HG03045 (cell line): ENCODE measurements at regions not wholly inside any gene's neighbourhood (a gene's known extent, or its start where the extent isn't known, plus 50 kb on each side); places are given as distances from the start of the nearest gene placed in this dataset.
A peak's percentile ranks its signal among the peaks of the same experiment; 100 is the strongest.
"Not testable (repeated sequence)": the region's sequence is repeated elsewhere in the genome, so short reads cannot be mapped to it uniquely, and the experiment has no call there.

Experiments
- ATAC-seq: cut with Tn5 transposase; IDR thresholded peaks from one replicate; pipeline ENCODE4 v1.9.1; 2021; ENCODE audit warnings: mild to moderate bottlenecking, moderate library complexity; ENCODE audit not compliant: unreplicated experiment

- ATAC-seq: not testable (repeated sequence)
Observed at GRCh38 chr12:92375504-92375903, 229.9 kb upstream of the BTG1 start.

GRCh38 chr12:92370828-92371227, 225.2 kb upstream of the BTG1 start:
- ATAC-seq: no peak

GRCh38 chr12:92369636-92370035, 224.0 kb upstream of the BTG1 start:
- ATAC-seq: no peak

- no peak for ATAC-seq
Observed at GRCh38 chr12:92369056-92369455, 223.4 kb upstream of the BTG1 start.

GRCh38 chr12:92365836-92366235, 220.2 kb upstream of the BTG1 start:
- no peak for ATAC-seq

- ATAC-seq: no peak
Observed at GRCh38 chr12:92365333-92365732, 219.7 kb upstream of the BTG1 start.

GRCh38 chr12:92363295-92364146, 217.9 kb upstream of the BTG1 start:
- ATAC-seq: peak; percentile 72

- ATAC-seq: peak; percentile 40
Observed at GRCh38 chr12:92362785-92363184, 217.1 kb upstream of the BTG1 start.

- ATAC-seq: no peak
Observed at GRCh38 chr12:92362126-92362525, 216.5 kb upstream of the BTG1 start.

GRCh38 chr12:92360543-92360942, 214.9 kb upstream of the BTG1 start:
- ATAC-seq: no peak

- ATAC-seq: no peak
Observed at GRCh38 chr12:92359581-92360209, 214.0 kb upstream of the BTG1 start.

GRCh38 chr12:92357584-92358261, 212.1 kb upstream of the BTG1 start:
- ATAC-seq: no peak

- ATAC-seq: no peak
Observed at GRCh38 chr12:92356425-92356824, 210.8 kb upstream of the BTG1 start.

GRCh38 chr12:92349635-92350034, 204.0 kb upstream of the BTG1 start:
- ATAC-seq: no peak

- ATAC-seq: no peak
Observed at GRCh38 chr12:92342574-92342973, 196.9 kb upstream of the BTG1 start.

- no peak for ATAC-seq
Observed at GRCh38 chr12:92341065-92341668, 195.5 kb upstream of the BTG1 start.

GRCh38 chr12:92340441-92341064, 194.9 kb upstream of the BTG1 start:
- ATAC-seq: no peak

- no peak for ATAC-seq
Observed at GRCh38 chr12:92340003-92340402, 194.4 kb upstream of the BTG1 start.

- ATAC-seq: no peak
Observed at GRCh38 chr12:92339198-92339821, 193.7 kb upstream of the BTG1 start.

- no peak for ATAC-seq
Observed at GRCh38 chr12:92338671-92339070, 193.0 kb upstream of the BTG1 start.

- ATAC-seq: no peak
Observed at GRCh38 chr12:92338102-92338501, 192.5 kb upstream of the BTG1 start.
